ENCODE measurements at regions not wholly inside any gene's neighbourhood (a gene's known extent, or its start where the extent isn't known, plus 50 kb on each side); places are given as distances from the start of the nearest gene placed in this dataset.

GRCh38 chr1:36573445-36573844 is 90.7 kb upstream of the CSF3R start (continued):
- TF ChIP-seq CHD7 (IDR thresholded peaks at IDR 0.05; ENCODE audit: insufficient replicate concordance, low read length) (no peak), SP2 (IDR thresholded peaks at IDR 0.05; ENCODE audit: low read length) (no peak), SUZ12 (IDR thresholded peaks at IDR 0.05; ENCODE audit: low read length) (no peak), CHD2 (IDR thresholded peaks at IDR 0.05; ENCODE audit: low read length) (no peak), ASH2L (IDR thresholded peaks at IDR 0.05; ENCODE audit: low read length) (no peak), SIN3A (conservative IDR thresholded peaks at IDR 0.05 in 1 of 2, IDR thresholded peaks at IDR 0.05 in 1 of 2; ENCODE audit: low read depth in 1 of 2, low read length in 2 of 2) (no peak), EP300 (IDR thresholded peaks at IDR 0.05; ENCODE audit: borderline replicate concordance in 1 of 2, low read depth in 2 of 2, low read length in 2 of 2) (no peak)

Data from H1 (cell line).